Thyroid gland (tissue), 4 donors: ENCODE measurements at regions not wholly inside any gene's neighbourhood (a gene's known extent, or its start where the extent isn't known, plus 50 kb on each side); places are given as distances from the start of the nearest gene placed in this dataset.
"Not testable (repeated sequence)": the region's sequence is repeated elsewhere in the genome, so short reads cannot be mapped to it uniquely, and the experiment has no call there.

Source experiments
- DNase-seq, 2 donors: peaks; one replicate each; pipeline ENCODE4 v3.0.0-alpha.2; 2019
- H3K27ac ChIP-seq, 3 donors: fragments of 200-600 bp; sonication (generic); 1 replicate in 2 of 3; 2 replicates in 1 of 3; pipeline ENCODE4 v1.5.1; 2016 to 2019; ENCODE audit warnings: mild to moderate bottlenecking in 1 of 3, moderate library complexity in 1 of 3
- H3K27me3 ChIP-seq: fragments of 200-600 bp; sonication (generic); one replicate; pipeline ENCODE4 v1.5.1; 2019
- H3K36me3 ChIP-seq, 2 donors: fragments of 200-600 bp; sonication (generic); one replicate each; pipeline ENCODE4 v1.5.1; 2016 to 2019
- H3K4me1 ChIP-seq, 2 donors: fragments of 200-600 bp; sonication (generic); one replicate each; pipeline ENCODE4 v1.5.1; 2017 to 2019
- H3K4me3 ChIP-seq, 3 donors: fragments of 200-600 bp; sonication (generic); replicated peaks in 1 of 3; 1 replicate in 2 of 3; 2 replicates in 1 of 3; pipeline ENCODE4 v1.5.1; 2016; ENCODE audit warnings: mild to moderate bottlenecking in 1 of 3
- H3K9me3 ChIP-seq: fragments of 200-600 bp; sonication (generic); one replicate; pipeline ENCODE4 v1.5.1; 2017
- POLR2A ChIP-seq, 2 donors: fragments of 450-650 bp; IDR thresholded peaks; one replicate each; pipeline ENCODE4 v1.6.1; 2017; ENCODE audit warnings: antibody characterized with exemption in 2 of 2, mild to moderate bottlenecking in 2 of 2, moderate library complexity in 1 of 2
- WGBS, 2 donors: methylation state at CpG; one replicate each; pipeline ENCODE4 v1.1.5; 2017; 5-methylcytosine and 5-hydroxymethylcytosine counted together
- intact Hi-C: fragments of 100-400 bp; cut with DNase I; formaldehyde crosslinking; loops from one replicate; pipeline ENCODE4 v1.15.1; 2023
- TF ChIP-seq, protein P1 (sequence below), 6 experiments: fragments of 200-600 bp in 3 of 6; fragments of 450-650 bp in 3 of 6; sonication (generic) in 3 of 6; IDR thresholded peaks; one replicate each; pipeline ENCODE4 v1.5.1; 2016 to 2019; ENCODE audit warnings: antibody characterized with exemption in 6 of 6, mild to moderate bottlenecking in 2 of 6, inconsistent platforms in 1 of 6, moderate library complexity in 1 of 6

DNA sequence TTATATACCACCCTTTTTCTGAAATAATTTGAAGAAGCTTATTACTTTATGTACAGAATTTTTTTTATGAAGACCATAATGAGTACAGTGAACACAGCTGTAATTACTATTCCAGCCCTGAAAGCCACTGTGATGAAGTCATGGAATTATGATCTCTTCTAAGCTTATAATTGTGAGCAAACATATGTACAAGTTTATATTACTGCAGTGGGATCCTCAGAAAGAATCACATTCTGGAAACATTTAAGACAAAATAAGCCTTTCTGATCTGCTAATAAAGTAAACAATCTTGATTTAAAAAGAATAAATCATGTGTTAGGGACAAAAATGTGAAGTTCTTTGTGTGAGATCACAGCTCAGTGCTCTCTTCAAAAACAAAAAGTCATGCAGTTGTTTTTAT, 560.4 kb downstream of the CD109 start:
- intact Hi-C loops: no loop called here

DNA sequence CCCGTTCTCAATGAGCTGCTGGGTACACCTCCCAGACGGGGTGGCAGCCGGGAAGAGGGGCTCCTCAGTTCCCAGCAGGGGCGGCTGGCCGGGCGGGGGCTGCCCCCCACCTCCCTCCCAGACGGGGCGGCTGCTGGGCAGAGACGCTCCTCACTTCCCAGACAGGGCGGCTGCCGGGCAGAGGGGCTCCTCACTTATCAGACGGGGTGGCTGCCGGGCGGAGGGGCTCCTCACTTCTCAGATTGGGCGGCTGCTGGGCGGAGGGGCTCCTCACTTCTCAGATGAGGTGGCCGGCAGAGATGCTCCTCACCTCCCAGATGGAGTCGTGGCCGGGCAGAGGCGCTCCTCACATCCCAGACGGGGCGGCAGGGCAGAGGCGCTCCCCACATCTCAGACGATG, 559.0 kb downstream of the CD109 start:
- WGBS, 2 donors: 86 to 95% methylated on average over 11 to 12 of the region's 24 CpGs
- H3K27me3 ChIP-seq, H3K36me3 ChIP-seq, H3K4me1 ChIP-seq, DNase-seq, intact Hi-C loops, H3K4me3 ChIP-seq, H3K27ac ChIP-seq, H3K9me3 ChIP-seq: not testable (repeated sequence)

More for the DNA sequence above, 560.4 kb downstream of the CD109 start:
- H3K27me3 ChIP-seq: no peaks in the 10 kb centered on the region
- DNase-seq: no peak
- H3K4me1 ChIP-seq: no peaks in the 10 kb centered on the region
- TF ChIP-seq, protein P1, sequence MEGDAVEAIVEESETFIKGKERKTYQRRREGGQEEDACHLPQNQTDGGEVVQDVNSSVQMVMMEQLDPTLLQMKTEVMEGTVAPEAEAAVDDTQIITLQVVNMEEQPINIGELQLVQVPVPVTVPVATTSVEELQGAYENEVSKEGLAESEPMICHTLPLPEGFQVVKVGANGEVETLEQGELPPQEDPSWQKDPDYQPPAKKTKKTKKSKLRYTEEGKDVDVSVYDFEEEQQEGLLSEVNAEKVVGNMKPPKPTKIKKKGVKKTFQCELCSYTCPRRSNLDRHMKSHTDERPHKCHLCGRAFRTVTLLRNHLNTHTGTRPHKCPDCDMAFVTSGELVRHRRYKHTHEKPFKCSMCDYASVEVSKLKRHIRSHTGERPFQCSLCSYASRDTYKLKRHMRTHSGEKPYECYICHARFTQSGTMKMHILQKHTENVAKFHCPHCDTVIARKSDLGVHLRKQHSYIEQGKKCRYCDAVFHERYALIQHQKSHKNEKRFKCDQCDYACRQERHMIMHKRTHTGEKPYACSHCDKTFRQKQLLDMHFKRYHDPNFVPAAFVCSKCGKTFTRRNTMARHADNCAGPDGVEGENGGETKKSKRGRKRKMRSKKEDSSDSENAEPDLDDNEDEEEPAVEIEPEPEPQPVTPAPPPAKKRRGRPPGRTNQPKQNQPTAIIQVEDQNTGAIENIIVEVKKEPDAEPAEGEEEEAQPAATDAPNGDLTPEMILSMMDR (IDR thresholded peaks at IDR 0.05): no peak
- TF ChIP-seq POLR2A (IDR thresholded peaks at IDR 0.05): no peak
- no peaks in the 10 kb centered on the region for H3K36me3 ChIP-seq
- no peak overlapping the region for H3K4me3 ChIP-seq
- H3K9me3 ChIP-seq: no peaks in the 10 kb centered on the region
- H3K27ac ChIP-seq: no peak overlapping the region

- intact Hi-C loops, H3K4me1 ChIP-seq, H3K27me3 ChIP-seq, DNase-seq, H3K4me3 ChIP-seq, H3K9me3 ChIP-seq, H3K36me3 ChIP-seq, H3K27ac ChIP-seq: not testable (repeated sequence)
- whole genome bisulfite sequencing, 2 donors: 85 to 100% methylated on average over 1 of the region's 1 CpG
Measured at GRCh38 chr6:74254147-74254546, 558.1 kb downstream of the CD109 start.

DNA sequence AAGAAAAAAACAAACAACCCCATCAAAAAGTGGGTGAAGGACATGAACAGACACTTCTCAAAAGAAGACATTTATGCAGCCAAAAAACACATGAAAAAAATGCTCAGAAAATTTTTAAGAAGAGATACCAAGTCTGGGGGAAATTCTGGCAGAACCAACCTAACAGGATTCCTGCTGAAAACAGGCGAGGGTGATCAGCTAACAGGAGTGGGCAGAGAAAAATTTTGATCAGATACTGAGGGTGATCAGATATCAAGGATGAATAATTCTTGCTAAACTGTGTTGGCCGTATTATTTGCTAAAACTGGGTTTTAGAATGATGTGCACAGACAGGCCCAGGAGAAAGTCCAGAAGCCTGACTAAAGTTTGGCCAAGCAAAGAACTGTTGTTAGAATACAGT, 557.3 kb downstream of the CD109 start:
- H3K9me3 ChIP-seq: no peaks in the 10 kb centered on the region
- no peaks in the 10 kb centered on the region for H3K4me1 ChIP-seq
- H3K4me3 ChIP-seq: no peak overlapping the region
- WGBS, 2 donors: 42 to 84% methylated on average over 2 of the region's 2 CpGs
- intact Hi-C loops: no loop called here
- H3K27me3 ChIP-seq: no peaks in the 10 kb centered on the region
- H3K27ac ChIP-seq: no peak overlapping the region
- TF ChIP-seq POLR2A (IDR thresholded peaks at IDR 0.05): no peak
- TF ChIP-seq, protein P1 (IDR thresholded peaks at IDR 0.05): no peak
- H3K36me3 ChIP-seq: no peaks in the 10 kb centered on the region
- no peak for DNase-seq

DNA sequence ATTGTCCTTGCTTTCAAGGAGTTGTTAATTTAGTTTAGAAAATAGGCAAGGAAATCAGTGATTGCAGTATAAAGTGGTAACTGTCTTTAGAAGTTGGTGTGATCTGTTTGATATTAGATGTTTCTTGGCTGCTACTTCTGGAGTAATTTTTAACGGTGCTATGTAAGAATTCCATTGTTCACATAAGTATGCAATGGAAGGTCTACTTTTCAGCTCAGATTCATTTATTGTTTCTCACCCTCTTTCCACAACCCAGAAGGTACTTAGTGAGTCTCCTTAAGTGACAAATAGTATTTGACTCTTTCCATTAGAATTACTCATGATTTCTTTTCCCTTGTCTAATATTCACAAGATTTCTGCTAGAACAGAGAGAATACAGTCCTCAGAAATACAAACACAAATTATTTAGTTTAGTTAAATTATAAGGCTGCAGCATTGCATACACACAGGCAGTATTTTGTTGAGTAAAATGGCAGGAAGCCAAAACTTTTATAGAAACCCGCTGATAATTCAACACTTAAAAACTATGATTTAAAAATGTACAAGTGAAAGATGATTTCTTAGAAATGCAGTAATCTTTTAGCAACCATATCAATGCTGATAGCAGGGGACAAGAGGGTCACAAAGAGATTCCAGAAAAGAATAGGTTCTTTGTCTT, 554.3 kb downstream of the CD109 start:
- H3K9me3 ChIP-seq: no peaks in the 10 kb centered on the region
- no peaks in the 10 kb centered on the region for H3K27me3 ChIP-seq
- no peak overlapping the region for H3K27ac ChIP-seq
- H3K36me3 ChIP-seq: no peaks in the 10 kb centered on the region
- H3K4me1 ChIP-seq: no peaks in the 10 kb centered on the region
- WGBS, 2 donors: 59 to 61% methylated on average over 2 of the region's 2 CpGs
- intact Hi-C loops: no loop called here
- no peak for DNase-seq
- H3K4me3 ChIP-seq: no peak overlapping the region
- TF ChIP-seq POLR2A (IDR thresholded peaks at IDR 0.05): no peak
- TF ChIP-seq, protein P1 (IDR thresholded peaks at IDR 0.05): no peak

DNA sequence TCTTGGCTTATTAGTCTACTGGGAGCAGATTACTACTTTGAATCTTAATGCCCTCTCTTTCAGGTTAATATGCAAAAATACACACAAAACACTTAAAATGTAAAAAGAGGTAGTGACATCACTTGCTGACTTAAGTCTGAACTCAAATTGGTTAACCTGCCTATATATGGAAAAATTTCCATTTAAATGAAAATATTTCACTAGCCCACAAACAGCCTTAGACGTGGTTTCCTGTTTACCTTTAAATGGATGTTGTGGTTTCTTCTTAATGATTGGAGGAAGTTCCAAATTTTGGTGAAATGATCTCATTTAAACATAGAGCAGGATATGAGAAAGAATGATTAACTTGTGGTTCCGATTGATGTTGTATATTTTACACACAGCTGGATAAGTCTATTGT, 553.7 kb downstream of the CD109 start:
- Histone ChIP-seq H3K27ac (no peak overlapping the region), H3K27me3 (no peaks in the 10 kb centered on the region), H3K9me3 (no peaks in the 10 kb centered on the region), H3K36me3 (no peaks in the 10 kb centered on the region), H3K4me3 (no peak overlapping the region), H3K4me1 (no peaks in the 10 kb centered on the region)
- TF ChIP-seq, protein P1 (IDR thresholded peaks at IDR 0.05): no peak
- no peak for TF ChIP-seq POLR2A (IDR thresholded peaks at IDR 0.05)
- 60 to 64% methylated on average over 2 of the region's 2 CpGs for WGBS, 2 donors
- no peak for DNase-seq
- intact Hi-C loops: no loop called here
